Parathyroid adenoma (tissue), 2 donors: ENCODE measurements at regions not wholly inside any gene's neighbourhood (a gene's known extent, or its start where the extent isn't known, plus 50 kb on each side); places are given as distances from the start of the nearest gene placed in this dataset.

Source experiments
- H2AFZ ChIP-seq: fragments of 300-600 bp; sonication (generic); one replicate; pipeline ENCODE4 v1.7.0; 2017; ENCODE audit warnings: antibody characterized with exemption, mild to moderate bottlenecking
- H3K27ac ChIP-seq: fragments of 300-600 bp; sonication (generic); one replicate; pipeline ENCODE4 v1.7.0; 2017
- H3K27me3 ChIP-seq: fragments of 300-600 bp; sonication (generic); one replicate; pipeline ENCODE4 v1.7.0; 2017; ENCODE audit warnings: low read length; ENCODE audit not compliant: control insufficient read depth, insufficient read depth
- H3K36me3 ChIP-seq: fragments of 300-600 bp; sonication (generic); one replicate; pipeline ENCODE4 v1.7.0; 2017; ENCODE audit warnings: low read length; ENCODE audit not compliant: control insufficient read depth, insufficient read depth
- H3K4me1 ChIP-seq: fragments of 300-600 bp; sonication (generic); one replicate; pipeline ENCODE4 v1.7.0; 2017; ENCODE audit warnings: control low read depth
- H3K4me2 ChIP-seq: fragments of 300-600 bp; sonication (generic); one replicate; pipeline ENCODE4 v1.7.0; 2017; ENCODE audit warnings: low read length
- H3K4me3 ChIP-seq: fragments of 300-600 bp; sonication (generic); one replicate; pipeline ENCODE4 v1.7.0; 2017; ENCODE audit warnings: low read depth, low read length
- H3K79me2 ChIP-seq: fragments of 300-600 bp; sonication (generic); one replicate; pipeline ENCODE4 v1.7.0; 2017; ENCODE audit warnings: control low read depth
- H3K9ac ChIP-seq: fragments of 300-600 bp; sonication (generic); one replicate; pipeline ENCODE4 v1.7.0; 2017; ENCODE audit warnings: mild to moderate bottlenecking
- H3K9me3 ChIP-seq: fragments of 300-600 bp; sonication (generic); one replicate; pipeline ENCODE4 v1.7.0; 2017; ENCODE audit warnings: low read length; ENCODE audit not compliant: control insufficient read depth
- CTCF ChIP-seq: fragments of 300-600 bp; sonication (generic); IDR thresholded peaks from one replicate; pipeline ENCODE4 v1.7.0; 2017; ENCODE audit warnings: antibody characterized with exemption, mild to moderate bottlenecking
- donor health status: primary hyperparathyroidism.

DNA sequence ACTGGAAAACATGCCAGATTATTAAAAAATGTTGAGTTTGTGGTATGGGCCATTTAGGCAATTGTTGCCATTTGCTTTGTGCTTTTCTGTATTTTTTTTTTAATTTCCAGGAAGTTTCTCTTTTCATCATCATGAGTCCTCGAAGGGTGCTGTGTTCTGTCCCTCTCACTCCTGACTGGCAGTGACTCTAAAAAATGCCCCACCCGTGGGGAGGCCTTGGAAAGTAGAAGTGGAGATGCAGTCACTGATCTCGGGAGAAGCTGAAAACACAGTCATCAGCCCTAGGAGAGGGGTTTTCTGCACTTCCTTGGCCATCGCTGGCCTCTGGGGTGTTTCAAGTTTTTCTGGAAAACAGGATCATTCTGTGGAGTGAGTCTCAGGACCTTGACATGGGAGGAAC, 98.5 kb upstream of the GRK3 start:
- Histone ChIP-seq H3K4me2 (no peak overlapping the region), H3K27ac (no peak overlapping the region), H3K36me3 (no peaks in the 10 kb centered on the region)

GRCh38 chr22:25472382-25472781, 92.1 kb upstream of the GRK3 start:
- H2AFZ ChIP-seq = no peak overlapping the region
- H3K4me3 ChIP-seq = no peak overlapping the region
- H3K4me2 ChIP-seq = no peak overlapping the region
- no peaks in the 10 kb centered on the region for H3K36me3 ChIP-seq
- TF ChIP-seq CTCF = no peak
- H3K9me3 ChIP-seq = no peaks in the 10 kb centered on the region
- no peak overlapping the region for H3K27ac ChIP-seq
- no peaks in the 10 kb centered on the region for H3K27me3 ChIP-seq
- peaks cover 8% of the 10 kb centered on the region for H3K4me1 ChIP-seq
- H3K79me2 ChIP-seq = no peaks in the 10 kb centered on the region
- no peak overlapping the region for H3K9ac ChIP-seq

More for the DNA sequence above, 98.5 kb upstream of the GRK3 start:
- Histone ChIP-seq H3K4me1 (no peaks in the 10 kb centered on the region), H3K79me2 (no peaks in the 10 kb centered on the region), H3K9me3 (no peaks in the 10 kb centered on the region), H3K4me3 (no peak overlapping the region), H3K9ac (no peak overlapping the region), H2AFZ (no peak overlapping the region), H3K27me3 (no peaks in the 10 kb centered on the region)
- TF ChIP-seq CTCF = no peak

DNA sequence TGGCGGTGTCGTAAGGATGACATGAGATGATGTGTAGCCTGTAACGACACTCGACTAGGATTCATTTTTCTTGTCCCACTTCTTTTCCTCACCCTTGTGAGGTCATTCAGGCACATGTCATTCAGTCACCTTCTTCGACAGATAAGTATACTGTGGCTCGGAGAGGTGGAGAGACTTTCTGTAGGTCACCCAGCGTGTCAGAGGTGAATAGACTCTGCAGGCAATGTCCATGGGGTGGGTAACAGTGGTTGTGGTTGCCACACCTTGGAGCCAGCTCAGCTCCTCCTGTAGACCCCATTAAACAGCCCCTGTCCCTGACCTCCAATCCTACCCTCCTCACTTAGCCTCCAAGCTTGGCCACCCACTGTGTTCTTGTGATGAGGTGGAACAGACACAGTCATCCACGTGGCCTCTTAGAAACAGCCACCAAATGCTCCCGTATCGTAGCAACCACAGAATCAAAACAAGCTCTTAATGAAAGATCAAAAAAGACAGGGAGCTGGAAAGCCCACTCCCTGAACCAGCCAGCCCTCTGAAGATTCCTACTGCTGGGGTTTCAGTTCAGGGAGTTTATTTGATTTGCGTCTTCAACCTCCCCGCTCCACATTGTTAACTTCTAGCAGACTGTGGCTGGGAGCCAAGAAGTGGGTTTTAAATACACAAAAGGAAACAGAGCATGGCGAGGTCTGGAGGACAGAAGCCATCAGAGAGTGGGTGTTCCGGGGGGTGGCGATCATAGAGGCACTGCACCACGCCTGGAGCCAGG, 89.0 kb upstream of the GRK3 start:
- Histone ChIP-seq H3K4me3 (no peak overlapping the region), H2AFZ (no peak overlapping the region), H3K9me3 (no peaks in the 10 kb centered on the region), H3K36me3 (no peaks in the 10 kb centered on the region), H3K4me1 (peaks cover 12% of the 10 kb centered on the region), H3K27me3 (no peaks in the 10 kb centered on the region), H3K79me2 (no peaks in the 10 kb centered on the region), H3K4me2 (peak overlapping the region; percentile 20), H3K27ac (no peak overlapping the region), H3K9ac (no peak overlapping the region)
- TF ChIP-seq CTCF = no peak

GRCh38 chr22:25477358-25477757, 87.1 kb upstream of the GRK3 start:
- Histone ChIP-seq H3K27ac (no peak overlapping the region), H3K27me3 (no peaks in the 10 kb centered on the region), H3K4me1 (peaks cover 12% of the 10 kb centered on the region), H3K36me3 (no peaks in the 10 kb centered on the region), H3K9ac (no peak overlapping the region), H3K4me2 (no peak overlapping the region), H3K9me3 (no peaks in the 10 kb centered on the region), H3K79me2 (no peaks in the 10 kb centered on the region), H2AFZ (no peak overlapping the region), H3K4me3 (no peak overlapping the region)
- no peak for TF ChIP-seq CTCF

DNA sequence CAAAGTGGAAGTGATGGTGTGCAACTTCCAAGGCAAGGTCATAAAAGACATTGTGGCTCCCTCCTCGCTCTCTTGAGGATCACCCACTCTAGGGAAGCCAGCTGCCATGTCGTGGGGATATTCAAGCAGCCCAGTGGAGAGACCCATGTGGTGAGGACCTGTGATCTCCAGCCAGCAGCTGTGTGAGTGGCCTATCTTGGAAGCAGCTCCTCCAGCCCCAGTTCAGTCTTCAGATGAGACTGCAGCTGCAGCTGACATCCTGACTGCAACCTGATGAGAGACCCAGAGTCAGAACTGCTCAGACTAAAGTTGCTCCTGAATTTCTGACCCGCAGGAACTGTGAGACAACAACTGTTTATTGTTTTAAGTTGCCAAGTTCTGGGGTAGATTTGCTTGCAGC, 86.4 kb upstream of the GRK3 start:
- no peaks in the 10 kb centered on the region for H3K27me3 ChIP-seq
- peaks cover 12% of the 10 kb centered on the region for H3K4me1 ChIP-seq
- no peak overlapping the region for H3K4me3 ChIP-seq
- no peak overlapping the region for H3K4me2 ChIP-seq
- TF ChIP-seq CTCF = no peak
- no peak overlapping the region for H3K27ac ChIP-seq
- no peaks in the 10 kb centered on the region for H3K9me3 ChIP-seq
- no peaks in the 10 kb centered on the region for H3K79me2 ChIP-seq
- no peak overlapping the region for H2AFZ ChIP-seq
- no peak overlapping the region for H3K9ac ChIP-seq
- H3K36me3 ChIP-seq = no peaks in the 10 kb centered on the region
